Glomerular endothelial cell (primary cell): ENCODE measurements at regions not wholly inside any gene's neighbourhood (a gene's known extent, or its start where the extent isn't known, plus 50 kb on each side); places are given as distances from the start of the nearest gene placed in this dataset.

Experiments used
- DNase-seq: peaks from one replicate; pipeline ENCODE4 v3.0.0-alpha.2; 2011; ENCODE audit warnings: low read depth, low spot score; ENCODE audit errors: extremely low read depth

DNA sequence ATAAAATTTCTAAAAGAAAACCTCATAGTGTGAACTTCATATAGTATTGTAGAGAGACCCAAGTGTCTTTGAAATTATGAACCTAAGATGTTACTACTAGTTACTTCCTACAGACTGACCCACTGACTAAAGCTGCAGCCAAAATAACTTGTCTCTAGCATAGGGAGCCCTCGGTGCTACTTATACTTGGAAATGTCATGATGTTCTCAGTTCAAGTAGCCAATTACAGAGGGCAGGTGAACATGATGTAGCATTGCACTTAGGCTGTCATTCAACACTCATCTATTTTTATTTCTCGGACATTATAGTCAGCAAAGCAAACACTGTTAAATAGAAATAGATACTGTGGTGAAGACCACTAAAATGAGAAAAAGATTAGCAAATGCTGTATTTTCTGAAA lies 165.6 kb downstream of the AREG start:
- DNase-seq = no peak

DNA sequence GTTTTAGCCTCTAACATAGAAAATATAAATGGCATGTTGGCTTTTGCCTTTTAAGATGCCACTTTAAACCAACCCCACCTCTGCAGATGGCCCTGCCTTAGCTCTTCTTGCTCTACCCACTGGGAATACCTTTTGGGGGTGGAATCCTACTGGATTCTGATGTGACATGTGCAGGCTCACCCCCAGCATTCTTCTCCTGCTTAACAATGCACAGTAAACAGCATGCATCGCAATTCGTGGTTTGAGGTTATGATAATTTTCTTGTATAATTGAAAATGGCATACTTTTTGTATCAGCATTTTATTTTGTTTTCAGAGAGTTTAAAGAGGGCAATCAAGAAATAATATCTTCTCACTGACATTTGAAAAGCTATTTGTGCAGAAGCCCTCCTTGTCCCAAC lies 167.9 kb downstream of the AREG start:
- no peak for DNase-seq

DNA sequence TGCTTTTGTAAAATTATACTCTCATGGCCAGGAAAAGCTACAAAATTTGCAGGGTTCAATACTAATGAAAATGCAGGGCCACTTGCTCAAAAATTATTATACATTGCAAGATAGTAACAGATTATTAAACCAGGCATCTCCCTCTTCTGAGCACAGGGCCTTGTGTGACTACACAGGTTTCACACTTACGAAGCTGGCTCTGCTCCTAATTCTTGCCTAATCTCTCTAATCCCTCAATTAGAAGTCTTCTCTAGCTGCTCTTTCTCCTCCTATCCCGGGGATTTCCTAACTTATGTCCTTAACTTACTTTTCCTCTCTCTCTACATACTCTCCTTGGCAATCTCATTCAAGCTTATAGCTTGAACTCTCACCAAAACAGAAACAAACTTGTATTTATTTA lies 168.3 kb downstream of the AREG start:
- DNase-seq = no peak

DNA sequence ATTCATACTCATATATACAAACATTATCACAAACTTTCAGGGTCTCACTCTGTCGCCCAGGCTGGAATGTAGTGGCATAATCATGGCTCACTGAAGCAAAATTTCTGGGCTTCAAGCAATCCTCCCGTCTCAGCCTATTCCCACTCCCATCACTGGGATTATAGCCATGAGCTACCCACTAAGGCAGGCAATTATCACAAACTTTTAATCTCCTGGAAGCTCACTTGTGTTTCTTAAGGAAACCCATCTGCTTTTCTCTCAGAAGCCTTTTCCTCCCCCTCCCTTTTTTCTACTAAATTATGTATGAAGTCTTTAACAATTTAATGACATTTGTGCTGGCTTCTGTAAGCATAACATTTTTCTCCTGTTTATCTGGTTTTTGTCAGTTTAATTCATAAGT lies 170.5 kb downstream of the AREG start:
- DNase-seq = no peak

DNA sequence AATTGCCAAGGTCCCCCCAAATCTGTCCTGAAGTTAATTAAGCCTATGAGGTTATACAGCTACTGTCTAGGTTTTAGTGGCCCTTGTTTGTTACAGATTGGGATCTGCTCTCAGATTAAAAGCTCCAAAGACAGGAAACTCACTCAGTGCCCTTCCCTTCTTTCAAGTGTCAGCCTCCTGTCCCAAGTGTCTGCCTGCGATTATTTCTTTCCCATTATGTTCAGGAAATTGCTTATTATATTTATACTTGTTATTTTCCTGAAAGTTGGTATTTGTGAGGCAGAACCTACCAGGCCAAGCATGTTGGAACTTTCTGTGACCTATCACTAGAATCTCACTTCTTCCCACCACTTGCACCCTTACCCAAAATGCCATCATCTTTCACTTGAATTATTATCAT lies 173.2 kb downstream of the AREG start:
- no peak for DNase-seq

DNA sequence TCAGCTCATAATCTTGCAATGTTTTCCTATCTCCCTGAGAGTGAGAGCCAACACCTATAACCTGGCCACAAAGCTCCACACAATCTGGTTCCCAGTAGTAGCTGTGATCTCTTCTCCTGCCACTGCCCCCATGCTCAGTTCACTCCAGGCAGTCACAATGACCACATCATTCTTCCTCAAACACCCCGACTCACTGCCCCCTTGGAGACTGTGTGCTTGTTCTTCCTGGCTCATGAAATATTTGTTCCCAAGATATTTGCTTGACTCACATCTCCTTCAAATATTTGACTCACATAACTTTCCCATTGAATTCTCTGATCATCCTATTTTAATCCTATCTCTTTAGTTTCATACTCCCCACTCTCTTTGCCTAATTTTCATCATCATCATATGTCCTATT lies 173.7 kb downstream of the AREG start:
- no peak for DNase-seq

DNA sequence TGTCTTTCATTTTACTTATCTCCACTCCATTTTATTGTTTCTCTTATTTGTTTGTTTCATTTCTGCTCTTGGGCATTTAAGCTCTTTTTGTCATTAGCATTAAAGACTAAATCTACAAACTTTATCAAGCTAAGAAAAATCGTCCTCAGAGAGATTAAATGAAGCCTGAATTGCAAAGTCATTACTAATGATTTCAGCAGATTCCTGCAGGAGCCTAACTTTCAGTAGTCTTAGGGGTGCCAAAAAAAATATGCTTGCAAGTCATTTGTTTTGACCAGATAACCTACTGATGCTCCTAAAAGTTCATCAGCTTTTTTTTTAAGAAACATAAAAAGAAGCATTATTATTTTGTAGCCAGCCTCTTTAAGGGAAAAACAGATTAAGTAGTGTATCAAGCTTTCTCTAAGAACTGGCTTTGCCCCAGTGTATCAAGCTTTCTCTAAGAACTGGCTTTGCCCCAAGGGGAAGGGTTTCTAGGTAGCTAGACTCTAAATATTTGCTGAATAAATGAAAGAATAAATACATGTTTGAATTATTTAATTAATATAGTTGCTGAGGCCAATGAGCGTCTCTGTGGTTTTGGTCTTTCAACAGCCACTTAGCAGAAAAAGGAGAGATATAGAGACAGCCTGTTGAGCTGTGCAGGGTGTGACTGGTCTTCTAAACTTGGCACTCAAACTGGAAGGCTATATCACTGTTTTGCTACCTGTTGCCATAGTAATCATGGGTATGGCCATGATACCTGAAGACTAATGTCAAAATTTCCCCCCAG lies 174.2 kb downstream of the BTC start:
- DNase-seq = no peak

DNA sequence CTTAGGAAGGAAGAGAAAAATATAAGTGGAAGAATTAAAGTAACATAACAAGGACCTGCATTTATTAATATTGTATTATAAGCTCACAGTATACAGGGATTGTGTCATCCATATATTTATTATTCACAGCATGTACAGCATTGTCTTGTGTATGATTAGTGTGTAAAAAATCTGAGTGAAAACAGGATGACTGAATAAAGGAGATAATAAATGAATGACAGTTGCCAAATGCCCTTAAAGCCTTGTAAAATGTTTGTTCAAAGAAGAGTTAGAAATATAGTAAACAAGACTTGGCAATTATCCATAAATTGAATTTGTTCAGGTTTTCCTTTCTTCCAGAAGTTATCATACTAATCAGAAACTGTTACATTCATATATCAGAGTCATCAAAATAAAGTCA lies 172.7 kb downstream of the BTC start:
- DNase-seq = no peak

DNA sequence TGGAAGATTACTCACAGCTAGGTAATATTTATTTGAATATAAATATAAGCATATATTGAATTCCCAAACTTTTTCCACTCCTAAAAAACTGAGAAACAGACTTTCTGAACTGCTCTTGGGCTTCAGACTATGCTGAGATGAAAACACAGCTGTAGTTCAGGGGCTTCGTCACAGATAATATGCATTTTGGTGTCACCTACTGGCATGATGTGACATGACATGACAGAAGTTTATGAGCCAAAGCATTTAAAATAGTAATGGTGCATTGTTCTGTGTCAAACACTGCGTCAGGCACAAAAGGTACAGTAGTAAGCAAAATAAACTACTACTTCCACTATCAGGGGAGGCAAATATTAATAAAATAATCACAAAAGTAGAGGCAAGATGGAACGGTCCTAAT lies 171.3 kb downstream of the BTC start:
- DNase-seq = no peak

DNA sequence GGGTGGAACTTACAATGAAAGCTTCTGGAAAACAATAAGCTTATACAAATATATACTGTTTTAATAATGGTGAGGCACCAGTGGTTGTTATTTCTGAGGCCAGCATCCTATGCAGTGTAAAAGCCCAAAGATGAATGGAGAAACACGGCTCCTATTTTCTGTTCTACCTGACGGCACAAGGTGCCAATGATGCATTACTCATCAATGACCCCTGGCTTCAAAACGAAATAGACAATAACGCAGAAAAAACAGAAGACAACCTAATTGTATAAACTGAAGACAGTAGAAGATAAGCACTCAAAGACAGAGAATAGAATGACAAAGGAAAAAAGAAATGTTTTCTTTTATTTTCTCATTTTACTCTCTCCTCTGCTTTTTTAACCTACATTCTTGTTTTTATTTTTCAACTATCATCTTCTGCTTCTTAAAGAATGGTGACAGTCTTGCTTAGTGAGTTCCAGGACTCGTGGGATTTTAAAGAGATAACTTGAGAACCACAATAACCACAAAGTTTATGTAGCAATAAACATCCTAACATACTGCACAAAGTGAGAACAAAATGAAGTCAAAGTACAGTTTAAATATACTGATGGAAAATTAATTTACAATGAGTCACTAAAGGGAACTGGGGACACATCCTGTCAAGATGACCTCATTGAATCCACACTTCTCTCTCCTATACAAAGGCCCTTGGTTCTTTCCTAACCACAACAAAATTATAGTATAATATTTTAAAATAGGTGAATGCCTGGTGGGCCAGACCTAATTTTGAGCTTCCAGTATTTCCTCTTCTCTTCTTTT lies 169.8 kb downstream of the BTC start:
- no peak for DNase-seq

DNA sequence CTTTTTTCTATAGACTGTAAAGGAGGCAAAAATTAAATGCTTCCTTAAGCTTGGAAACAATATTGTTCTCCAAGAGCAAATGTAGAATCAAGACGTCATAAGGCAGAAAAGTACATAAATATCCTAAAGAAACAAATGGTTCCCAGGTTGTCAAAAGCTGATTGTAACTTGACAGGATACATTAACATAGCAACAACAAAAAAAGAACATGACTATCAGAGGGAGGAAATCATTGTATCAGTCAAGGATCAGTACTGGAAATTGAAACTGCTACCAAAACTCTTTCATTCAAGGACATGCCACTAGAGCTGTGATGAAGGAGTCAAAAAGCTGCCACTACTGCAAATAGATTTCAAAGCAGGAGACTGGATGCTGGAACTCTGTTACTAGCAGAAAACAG lies 168.3 kb downstream of the BTC start:
- DNase-seq = no peak

DNA sequence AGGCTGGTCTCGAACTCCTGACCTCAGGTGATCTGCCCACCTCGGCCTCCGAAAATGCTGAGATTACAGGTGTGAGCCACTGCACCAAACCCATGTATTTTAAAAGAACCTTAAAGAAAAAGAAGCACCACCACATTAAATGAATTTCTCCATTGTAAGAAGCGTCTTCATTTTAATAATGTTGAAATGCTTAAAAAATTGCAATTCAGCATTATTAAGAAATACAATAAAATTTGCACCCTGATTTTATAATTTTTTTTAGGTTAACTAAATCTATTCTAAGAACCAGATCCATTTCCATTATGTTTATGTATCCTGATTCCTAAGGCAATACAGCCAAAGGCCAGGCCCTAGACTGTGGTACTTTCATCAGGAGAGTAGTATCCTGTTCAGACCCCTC lies 167.2 kb downstream of the BTC start:
- DNase-seq = no peak

DNA sequence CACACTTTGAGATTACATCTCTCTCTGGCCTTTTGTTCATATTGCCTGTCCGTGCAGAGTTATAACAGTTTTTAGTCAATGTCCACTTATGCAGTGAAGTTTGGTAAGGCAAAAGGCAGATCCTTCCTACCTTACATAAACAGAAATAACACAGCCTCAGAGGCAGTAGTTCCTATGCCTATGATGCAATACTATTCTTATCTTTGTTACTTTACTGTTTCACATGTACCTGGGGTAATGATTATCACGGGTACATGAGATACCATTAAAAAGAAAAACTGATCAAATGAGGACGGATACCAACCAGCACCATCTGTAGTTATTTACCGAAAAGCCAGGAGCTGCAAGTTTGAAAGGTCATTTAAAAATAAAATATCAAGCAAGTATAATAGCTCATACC lies 166.8 kb downstream of the BTC start:
- no peak for DNase-seq

DNA sequence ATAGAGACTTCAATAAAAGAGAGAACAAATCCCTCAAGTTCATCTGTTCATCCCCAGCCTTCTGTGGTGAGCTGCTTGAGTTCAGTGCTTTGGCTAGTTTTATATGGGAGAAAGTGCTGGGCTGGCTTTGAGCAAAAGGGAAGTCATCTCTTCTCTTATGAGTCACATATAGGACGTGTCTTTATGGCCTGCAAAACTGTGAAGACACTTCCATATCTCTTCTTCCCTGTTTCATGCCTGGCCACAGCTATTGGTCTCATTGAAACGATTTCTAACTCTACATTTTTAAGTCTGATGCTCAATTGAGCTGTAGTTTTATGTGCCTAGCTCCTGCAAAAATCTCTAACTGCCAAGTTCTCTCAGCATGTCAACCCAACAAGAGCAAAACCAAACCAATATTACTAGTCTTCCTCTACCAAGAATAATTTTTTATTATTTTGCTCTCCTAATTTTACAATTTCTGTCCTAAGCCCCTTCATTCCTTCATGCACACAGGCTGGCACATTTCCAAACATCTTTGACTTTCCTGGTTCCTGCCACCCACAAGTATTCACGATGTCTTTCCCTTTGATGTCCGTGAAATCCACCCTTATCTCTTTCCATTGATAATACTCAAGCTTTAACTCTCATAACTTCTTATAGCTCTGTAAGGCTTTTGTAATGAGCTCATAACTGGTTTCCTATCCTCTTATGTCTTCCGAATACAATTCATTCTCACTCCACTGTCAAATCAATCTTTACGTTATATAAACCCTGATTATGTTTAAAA lies 165.3 kb downstream of the BTC start:
- no peak for DNase-seq

DNA sequence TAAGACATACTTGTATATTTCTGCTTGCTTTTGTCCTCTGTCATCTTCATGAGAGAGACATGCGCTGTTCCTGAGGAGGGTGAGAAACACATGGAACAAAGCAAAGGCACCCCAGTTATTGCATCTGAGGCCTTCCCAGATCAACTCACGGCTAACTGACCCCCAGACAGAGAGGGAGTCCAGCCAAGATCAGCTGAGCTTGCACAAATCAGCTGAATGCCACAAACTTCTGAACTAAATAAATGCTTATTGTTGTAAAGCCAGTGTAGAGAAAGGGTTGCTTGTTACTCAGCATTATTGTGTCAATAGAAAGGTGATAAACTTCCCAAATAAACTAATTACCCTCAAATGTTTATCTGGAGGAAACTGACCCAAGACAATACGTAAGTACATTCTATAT lies 163.8 kb downstream of the BTC start:
- DNase-seq = no peak

DNA sequence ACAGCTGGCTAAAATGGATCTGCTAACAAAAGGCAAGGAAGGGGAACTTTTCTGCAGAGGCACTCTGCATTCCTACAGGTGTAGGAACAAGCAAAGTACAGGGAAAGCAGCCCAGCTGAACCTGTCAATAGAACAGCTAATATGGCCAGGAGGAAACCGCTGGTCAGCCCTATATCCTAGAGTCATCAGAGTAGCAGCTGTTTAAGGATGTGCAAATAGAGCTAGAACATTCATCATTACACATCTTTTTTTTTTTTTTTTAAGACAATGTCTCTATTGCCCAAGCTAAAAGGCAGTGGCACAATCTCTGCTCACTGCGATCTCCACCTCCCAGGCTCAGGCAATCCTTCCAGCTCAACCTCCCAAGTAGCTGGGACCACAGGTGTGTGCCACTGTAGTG lies 163.0 kb downstream of the BTC start:
- no peak for DNase-seq

DNA sequence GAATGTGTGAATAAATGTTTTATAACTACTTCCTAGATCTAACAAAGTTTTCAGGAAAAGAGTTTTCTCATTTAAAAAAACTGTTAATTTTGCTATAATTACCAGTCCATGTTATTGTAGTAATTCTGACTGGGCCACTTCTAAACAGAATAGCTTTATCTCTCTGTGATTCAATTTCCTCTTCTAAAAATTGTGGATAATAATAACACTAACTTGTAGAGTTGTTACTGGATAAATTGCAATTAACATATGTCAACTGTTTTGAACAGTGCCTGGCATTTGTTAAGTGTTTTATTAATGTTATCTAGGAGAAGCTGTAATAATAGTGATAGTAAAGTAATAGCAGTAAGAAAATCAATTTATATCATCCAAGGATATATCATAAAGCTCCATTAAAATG lies 162.3 kb downstream of the BTC start:
- DNase-seq = no peak

DNA sequence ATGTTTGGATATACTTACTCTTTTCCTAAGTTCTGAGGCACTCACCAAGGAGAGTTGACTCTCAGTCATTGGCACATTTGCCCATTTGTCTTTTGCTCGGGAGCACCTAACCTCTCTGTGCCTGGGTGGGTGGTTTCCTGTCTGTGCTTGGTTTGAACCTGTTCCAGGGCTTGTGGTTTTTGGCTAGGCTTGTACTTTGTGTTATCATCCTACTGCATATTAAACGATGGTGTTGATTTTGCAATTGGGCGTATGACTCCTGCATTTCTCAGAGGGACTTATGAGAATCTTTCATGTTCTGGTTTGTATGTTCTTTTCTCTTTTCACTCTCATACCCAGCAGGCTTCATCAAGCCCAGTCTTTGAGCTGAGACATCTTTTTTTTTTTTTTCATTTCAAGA lies 161.7 kb downstream of the BTC start:
- DNase-seq = peak; percentile 82

DNA sequence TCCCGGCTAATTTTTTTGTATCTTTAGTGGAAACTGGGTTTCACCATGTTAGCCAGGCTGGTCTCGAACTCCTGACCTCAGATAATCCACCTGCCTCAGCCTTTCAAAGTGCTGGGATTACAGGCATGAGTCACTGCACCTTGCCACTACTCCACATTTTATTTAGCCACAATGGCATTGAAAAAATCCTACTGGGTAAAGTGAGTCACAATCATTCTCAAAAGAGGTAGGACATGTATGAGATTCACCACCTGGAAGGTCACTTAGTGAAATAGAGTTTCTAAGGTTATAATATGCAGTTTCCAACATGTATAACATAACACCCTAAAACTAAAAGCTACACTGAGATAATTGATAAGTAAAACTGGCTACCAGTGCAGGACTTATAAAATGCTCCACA lies 159.2 kb downstream of the BTC start:
- no peak for DNase-seq

DNA sequence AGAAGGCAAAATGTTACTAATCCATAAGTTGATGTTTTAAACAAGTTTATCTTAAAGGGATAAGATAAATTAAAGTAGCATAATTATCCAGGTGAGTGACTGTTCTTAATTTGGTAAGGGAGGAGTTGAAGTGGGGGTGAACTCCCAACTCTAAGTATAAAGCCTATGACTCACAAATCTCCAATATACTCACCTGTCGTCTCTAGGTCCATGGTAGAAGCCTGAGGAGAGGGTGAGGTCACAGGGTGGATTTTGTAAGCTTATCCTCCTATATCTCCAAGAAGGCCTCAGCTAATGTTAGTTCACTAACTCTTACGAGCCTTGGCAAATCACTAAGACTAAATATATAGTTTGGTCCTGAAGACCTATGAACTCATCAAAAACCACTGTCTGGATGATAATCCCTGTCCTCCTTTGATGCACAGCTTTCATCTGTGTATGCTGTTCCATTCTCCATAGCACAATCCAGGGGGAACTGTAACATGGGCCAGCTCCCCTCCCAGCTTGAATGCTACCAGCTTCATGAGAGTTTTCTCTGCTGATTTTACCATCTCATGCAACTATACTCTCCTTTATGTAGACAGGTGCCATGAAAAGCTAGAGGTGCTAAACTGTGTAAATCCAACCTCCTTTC lies 158.7 kb downstream of the BTC start:
- DNase-seq = no peak

DNA sequence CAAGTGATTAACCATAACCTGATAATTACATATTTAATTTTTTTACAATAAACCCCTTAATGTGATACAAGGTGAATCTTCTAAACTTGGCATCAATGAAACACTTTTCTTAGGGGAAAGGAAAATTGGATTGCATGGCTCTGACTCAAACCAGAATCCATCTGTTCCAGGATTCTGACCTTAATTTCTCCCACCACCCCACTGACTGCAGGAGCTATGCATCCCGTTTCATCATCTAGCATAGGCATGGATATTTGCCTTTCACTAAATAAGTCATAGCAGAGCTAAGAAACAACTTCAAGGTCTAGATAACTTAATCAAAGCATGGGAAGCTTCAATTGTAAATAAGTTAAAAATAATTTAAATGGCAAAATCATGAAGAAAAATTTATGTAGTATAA lies 156.3 kb downstream of the BTC start:
- DNase-seq = no peak
